ENCODE measurements at regions not wholly inside any gene's neighbourhood (a gene's known extent, or its start where the extent isn't known, plus 50 kb on each side); places are given as distances from the start of the nearest gene placed in this dataset.
"Not testable (repeated sequence)": the region's sequence is repeated elsewhere in the genome, so short reads cannot be mapped to it uniquely, and the experiment has no call there.

DNA sequence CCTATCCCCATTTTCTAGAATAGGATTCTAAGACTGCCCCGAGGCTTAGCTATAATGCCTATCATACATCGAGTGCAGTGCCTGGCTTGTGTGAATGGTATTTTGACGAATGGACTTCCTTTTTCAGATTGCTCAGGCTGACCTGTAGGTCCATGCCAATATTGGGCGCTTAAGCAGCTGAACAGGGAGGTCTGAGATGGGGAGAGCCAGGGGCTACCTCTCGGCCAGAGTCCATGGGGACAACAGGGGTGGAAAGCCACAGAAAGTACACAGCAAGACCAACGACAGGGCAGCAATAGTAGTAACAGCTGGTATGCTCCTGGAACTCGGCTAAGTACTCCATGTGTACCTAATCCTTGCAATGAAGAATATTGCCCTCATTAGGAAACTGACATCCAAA, 91.7 kb upstream of the WSCD1 start:
- DNase-seq, result no peak

DNA sequence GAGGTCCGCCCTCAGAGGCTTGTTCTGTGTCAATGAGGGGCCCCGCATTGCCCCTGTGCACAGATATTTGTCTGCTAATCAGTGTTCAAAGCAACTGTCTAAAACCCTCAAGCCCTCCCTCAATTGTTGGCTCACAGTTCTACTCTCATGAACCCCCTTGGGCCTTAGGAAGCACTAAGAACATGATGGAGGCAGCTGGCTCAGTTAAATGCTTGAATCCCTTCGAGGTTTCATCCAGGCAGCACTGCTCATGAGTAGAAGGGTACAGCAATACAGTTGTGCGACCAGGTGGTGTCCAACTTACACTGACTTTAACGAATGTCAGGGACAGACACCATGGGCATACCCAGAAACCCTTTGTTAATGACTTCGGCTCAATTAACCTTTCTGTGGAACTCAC, 89.2 kb upstream of the WSCD1 start:
- no peak for DNase-seq

GRCh38 chr17:5986644-5987043, 83.5 kb upstream of the WSCD1 start:
- DNase-seq, result no peak

GRCh38 chr17:6000426-6000825, 69.8 kb upstream of the WSCD1 start:
- DNase-seq, result no peak

- DNase-seq, result not testable (repeated sequence)
These were observed 67.0 kb upstream of the WSCD1 start for GRCh38 chr17:6003221-6003620.

DNA sequence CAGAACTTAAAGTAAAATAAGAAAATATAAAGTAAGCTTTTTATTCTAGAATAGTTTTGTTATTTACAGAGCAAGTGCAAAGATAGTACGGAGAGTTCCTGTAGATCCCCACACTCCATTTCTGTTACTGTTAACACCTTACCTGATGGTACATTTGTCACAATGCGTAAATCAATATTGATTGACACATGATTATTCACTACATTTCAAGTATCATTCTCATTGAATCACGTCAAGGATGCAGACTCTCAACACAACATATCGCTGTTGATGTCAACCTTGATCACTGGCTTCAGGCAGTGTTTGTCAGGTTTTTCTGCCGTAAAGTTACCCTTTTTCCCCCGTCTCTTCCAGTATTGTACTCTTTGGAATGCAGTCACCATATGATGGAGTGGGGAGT, 64.2 kb upstream of the WSCD1 start:
- no peak for DNase-seq

GRCh38 chr17:6011206-6011605, 59.0 kb upstream of the WSCD1 start:
- no peak for DNase-seq

DNA sequence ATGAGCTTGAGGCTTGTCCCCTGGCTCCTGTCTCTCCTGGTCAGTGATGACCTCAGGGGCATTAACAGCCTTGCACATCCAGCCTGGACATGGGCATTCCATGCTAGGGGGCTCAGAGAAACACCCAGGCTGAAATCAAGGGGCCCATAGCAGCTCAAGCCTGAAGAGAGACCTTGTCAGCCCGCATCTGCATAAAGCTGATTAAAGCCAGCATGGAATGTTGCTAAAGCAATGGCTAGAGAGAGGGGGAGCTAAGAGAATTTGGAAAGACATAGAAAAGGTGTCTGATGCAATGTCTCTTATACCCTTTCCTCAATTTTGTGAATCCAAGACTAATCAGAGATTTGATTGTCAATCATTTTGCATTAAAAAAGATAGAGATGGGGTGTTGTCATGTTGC, 51.4 kb upstream of the WSCD1 start:
- DNase-seq, result no peak

DNA sequence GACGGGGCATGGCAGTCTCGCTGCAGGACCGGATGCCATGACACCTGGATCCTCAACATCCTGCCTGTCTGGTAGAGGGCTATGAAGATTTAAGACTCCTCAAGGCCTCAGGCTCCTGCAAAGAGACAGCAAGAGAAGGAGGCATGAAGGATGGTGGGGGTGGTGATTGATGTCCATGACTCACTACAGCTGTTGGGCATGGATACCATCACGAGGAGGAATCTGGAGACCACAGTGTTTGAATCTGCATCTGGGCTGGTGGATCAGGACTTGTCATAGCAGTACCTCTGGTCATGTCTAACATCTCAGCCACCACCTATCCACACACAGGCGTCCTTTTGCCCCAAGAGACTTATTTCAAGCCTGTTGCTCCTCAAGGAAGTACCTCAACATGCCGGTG, 50.2 kb upstream of the WSCD1 start:
- no peak for DNase-seq

DNA sequence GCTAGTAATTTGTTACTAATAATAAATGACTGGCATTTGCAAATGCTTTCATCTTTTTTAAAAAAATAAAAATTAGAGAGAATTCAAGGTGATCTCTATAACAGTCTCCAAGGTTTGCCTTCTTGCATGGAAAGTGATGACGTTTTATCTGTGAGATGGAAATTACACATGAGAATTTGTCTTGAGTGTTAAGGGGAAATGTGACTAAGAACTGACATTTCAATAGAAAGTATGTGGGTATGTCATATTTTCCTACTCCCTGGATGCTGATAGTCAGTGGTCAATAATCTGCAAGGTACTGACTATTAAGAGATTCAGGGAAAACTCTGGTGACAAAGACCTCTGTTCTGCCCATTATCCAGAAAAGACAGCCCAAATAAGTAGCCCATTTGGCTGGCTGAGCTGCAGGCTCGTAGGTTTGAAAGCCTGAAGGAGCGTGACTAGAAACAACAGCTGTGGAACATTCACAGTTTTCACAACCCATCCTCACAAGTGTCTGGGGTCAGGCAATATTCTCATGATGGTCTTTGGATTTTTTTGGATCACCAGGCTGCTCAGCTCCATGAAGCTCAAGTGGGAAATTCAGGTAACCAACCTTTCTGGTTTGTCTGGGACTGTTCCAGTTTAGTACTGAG, 49.7 kb upstream of the WSCD1 start:
- DNase-seq, result no peak

Measured in RPMI8226 (cell line).